ENCODE measurements at regions not wholly inside any gene's neighbourhood (a gene's known extent, or its start where the extent isn't known, plus 50 kb on each side); places are given as distances from the start of the nearest gene placed in this dataset.

- DNase-seq (ENCODE audit: insufficient read length, low spot score, missing footprints): no peak
- Histone ChIP-seq H3K27ac (ENCODE audit: low read depth, low read length) (peak overlapping the region; percentile 67), H3K27me3 (ENCODE audit: insufficient read depth, low read length) (no peaks in the 10 kb centered on the region), H4K20me1 (ENCODE audit: insufficient read depth, low read length) (no peaks in the 10 kb centered on the region), H3K4me1 (ENCODE audit: insufficient read depth, low read length) (peaks cover 10% of the 10 kb centered on the region), H3K36me3 (ENCODE audit: insufficient read depth, low read length) (no peaks in the 10 kb centered on the region), H3K4me3 (ENCODE audit: insufficient read depth, low read length) (peak overlapping the region; percentile 48), H3K79me2 (ENCODE audit: insufficient read depth, low read length) (no peaks in the 10 kb centered on the region), H2AFZ (ENCODE audit: low read length) (peak overlapping the region; percentile 78), H3K9me3 (ENCODE audit: low read depth, low read length) (no peaks in the 10 kb centered on the region), H3K4me2 (ENCODE audit: insufficient read depth, low read length) (peak overlapping the region; percentile 77)
- no peak for TF ChIP-seq CTCF (IDR thresholded peaks at IDR 0.05; ENCODE audit: extremely low read depth, low read depth, low read length)
Observed at GRCh38 chr3:99586701-99587100, 51.7 kb upstream of the COL8A1 start.

GRCh38 chr3:99579965-99580364, 58.4 kb upstream of the COL8A1 start:
- Histone ChIP-seq H3K4me1 (ENCODE audit: insufficient read depth, low read length) (peaks cover 27% of the 10 kb centered on the region), H3K27ac (ENCODE audit: low read depth, low read length) (no peak overlapping the region), H3K4me3 (ENCODE audit: insufficient read depth, low read length) (no peak overlapping the region), H3K79me2 (ENCODE audit: insufficient read depth, low read length) (no peaks in the 10 kb centered on the region), H3K9me3 (ENCODE audit: low read depth, low read length) (no peaks in the 10 kb centered on the region), H3K27me3 (ENCODE audit: insufficient read depth, low read length) (no peaks in the 10 kb centered on the region), H4K20me1 (ENCODE audit: insufficient read depth, low read length) (no peaks in the 10 kb centered on the region), H2AFZ (ENCODE audit: low read length) (no peak overlapping the region), H3K36me3 (ENCODE audit: insufficient read depth, low read length) (no peaks in the 10 kb centered on the region), H3K4me2 (ENCODE audit: insufficient read depth, low read length) (no peak overlapping the region)
- no peak for TF ChIP-seq CTCF (IDR thresholded peaks at IDR 0.05; ENCODE audit: extremely low read depth, low read depth, low read length)
- DNase-seq (ENCODE audit: insufficient read length, low spot score, missing footprints): no peak

- Histone ChIP-seq H3K36me3 (ENCODE audit: insufficient read depth, low read length) (no peaks in the 10 kb centered on the region), H3K27me3 (ENCODE audit: insufficient read depth, low read length) (no peaks in the 10 kb centered on the region), H3K79me2 (ENCODE audit: insufficient read depth, low read length) (no peaks in the 10 kb centered on the region), H3K4me2 (ENCODE audit: insufficient read depth, low read length) (peak overlapping the region; percentile 25), H3K27ac (ENCODE audit: low read depth, low read length) (peak overlapping the region; percentile 53), H2AFZ (ENCODE audit: low read length) (no peak overlapping the region), H4K20me1 (ENCODE audit: insufficient read depth, low read length) (no peaks in the 10 kb centered on the region), H3K9me3 (ENCODE audit: low read depth, low read length) (no peaks in the 10 kb centered on the region), H3K4me1 (ENCODE audit: insufficient read depth, low read length) (peaks cover 27% of the 10 kb centered on the region), H3K4me3 (ENCODE audit: insufficient read depth, low read length) (no peak overlapping the region)
- no peak for TF ChIP-seq CTCF (IDR thresholded peaks at IDR 0.05; ENCODE audit: extremely low read depth, low read depth, low read length)
- DNase-seq (ENCODE audit: insufficient read length, low spot score, missing footprints): peak; percentile 48
Observed at GRCh38 chr3:99579246-99579645, 59.1 kb upstream of the COL8A1 start.

GRCh38 chr3:99578339-99578970, 59.9 kb upstream of the COL8A1 start:
- H3K4me1 ChIP-seq (ENCODE audit: insufficient read depth, low read length): peaks cover 27% of the 10 kb centered on the region
- peak overlapping the region; percentile 53 for H3K27ac ChIP-seq (ENCODE audit: low read depth, low read length)
- no peak overlapping the region for H2AFZ ChIP-seq (ENCODE audit: low read length)
- no peaks in the 10 kb centered on the region for H3K9me3 ChIP-seq (ENCODE audit: low read depth, low read length)
- no peak overlapping the region for H3K4me3 ChIP-seq (ENCODE audit: insufficient read depth, low read length)
- H3K27me3 ChIP-seq (ENCODE audit: insufficient read depth, low read length): no peaks in the 10 kb centered on the region
- H3K36me3 ChIP-seq (ENCODE audit: insufficient read depth, low read length): no peaks in the 10 kb centered on the region
- no peak for TF ChIP-seq CTCF (IDR thresholded peaks at IDR 0.05; ENCODE audit: extremely low read depth, low read depth, low read length)
- DNase-seq (ENCODE audit: insufficient read length, low spot score, missing footprints): no peak
- no peaks in the 10 kb centered on the region for H4K20me1 ChIP-seq (ENCODE audit: insufficient read depth, low read length)
- H3K79me2 ChIP-seq (ENCODE audit: insufficient read depth, low read length): no peaks in the 10 kb centered on the region
- H3K4me2 ChIP-seq (ENCODE audit: insufficient read depth, low read length): peak overlapping the region; percentile 25

All from osteoblast (primary cell).